K562 (cell line): ENCODE measurements at regions not wholly inside any gene's neighbourhood (a gene's known extent, or its start where the extent isn't known, plus 50 kb on each side); places are given as distances from the start of the nearest gene placed in this dataset.

Source experiments
- FUS ChIP-seq: fragments of 200-400 bp; formaldehyde crosslinking; optimal IDR thresholded peaks from 2 replicates; pipeline ENCODE3; 2017; ENCODE audit warnings: low read depth, low read length
- HSF4 ChIP-seq: fragments of 250-450 bp; sonication (Bioruptor Pico); IDR thresholded peaks from 2 replicates; pipeline ENCODE4 v2.1.2; 2022; ENCODE audit warnings: mild to moderate bottlenecking, moderate library complexity, borderline replicate concordance
- NR3C1 ChIP-seq: sonication (generic); formaldehyde crosslinking; IDR thresholded peaks from 2 replicates; pipeline ENCODE4 v1.8.1; 2022; ENCODE audit warnings: missing genetic modification reagents
- SETDB1 ChIP-seq: IDR thresholded peaks from one replicate; pipeline ENCODE4 v1.6.1; 2012; ENCODE audit warnings: low read length, control low read depth, inconsistent platforms
- TFAP4 ChIP-seq: sonication (generic); formaldehyde crosslinking; IDR thresholded peaks from 2 replicates; pipeline ENCODE4 v1.8.0; 2022; ENCODE audit warnings: missing genetic modification reagents, mild to moderate bottlenecking, moderate library complexity, borderline replicate concordance
- ZFX ChIP-seq: sonication (generic); formaldehyde crosslinking; IDR thresholded peaks from 2 replicates; pipeline ENCODE4 v1.8.0; 2022; ENCODE audit warnings: mild to moderate bottlenecking, missing genetic modification reagents, moderate library complexity
- ZNF354B ChIP-seq: fragments of 250-450 bp; sonication (Bioruptor Pico); IDR thresholded peaks from 2 replicates; pipeline ENCODE4 v1.4.0; 2020
- ZSCAN29 ChIP-seq: fragments of 450-650 bp; IDR thresholded peaks from 2 replicates; pipeline ENCODE4 v1.6.1; 2017
- TF ChIP-seq, protein P1 (sequence below): fragments of 450-650 bp; IDR thresholded peaks from 2 replicates; pipeline ENCODE4 v1.6.1; 2016; ENCODE audit warnings: mild to moderate bottlenecking, moderate library complexity
- TF ChIP-seq, protein P2 (sequence below), 3 experiments: IDR thresholded peaks in 2 of 3; conservative IDR thresholded peaks in 1 of 3; 2 replicates each; pipeline ENCODE4 v1.5.1; 2011 to 2012; ENCODE audit warnings: low read length in 3 of 3, mild to moderate bottlenecking in 3 of 3, control low read depth in 2 of 3, improper control_type of control experiment in 1 of 3, inconsistent platforms in 1 of 3, low read depth in 1 of 3, mixed read lengths in 1 of 3, moderate library complexity in 1 of 3; ENCODE audit not compliant: insufficient read depth in 2 of 3

DNA sequence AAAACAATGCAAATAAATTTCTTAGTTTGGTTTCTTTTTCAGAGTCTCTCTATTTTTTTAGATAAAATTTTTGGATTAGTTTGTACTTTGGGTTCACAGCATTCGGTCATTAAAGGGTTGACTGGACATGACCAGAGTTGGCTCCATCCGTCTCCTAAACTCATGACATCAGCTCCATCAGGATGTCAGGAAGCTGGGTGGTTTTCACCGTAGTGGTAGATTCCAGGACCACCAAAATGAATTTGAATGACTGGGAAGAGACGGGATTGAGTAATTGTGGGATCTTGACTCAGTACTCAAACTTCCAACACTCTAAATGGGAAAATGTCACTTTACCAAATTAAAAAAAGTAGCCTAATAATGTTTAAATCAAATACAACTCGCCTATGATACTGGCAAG lies 279.2 kb upstream of the DUSP10 start:
- TF ChIP-seq ZNF354B (CRISPR knock-in tag) (no peak), NR3C1 (no peak), ZSCAN29 (no peak), FUS (no peak), ZFX (CRISPR knock-in tag) (no peak), SETDB1 (no peak), TFAP4 (CRISPR knock-in tag) (no peak), HSF4 (CRISPR knock-in tag) (no peak)
- TF ChIP-seq, protein P1, sequence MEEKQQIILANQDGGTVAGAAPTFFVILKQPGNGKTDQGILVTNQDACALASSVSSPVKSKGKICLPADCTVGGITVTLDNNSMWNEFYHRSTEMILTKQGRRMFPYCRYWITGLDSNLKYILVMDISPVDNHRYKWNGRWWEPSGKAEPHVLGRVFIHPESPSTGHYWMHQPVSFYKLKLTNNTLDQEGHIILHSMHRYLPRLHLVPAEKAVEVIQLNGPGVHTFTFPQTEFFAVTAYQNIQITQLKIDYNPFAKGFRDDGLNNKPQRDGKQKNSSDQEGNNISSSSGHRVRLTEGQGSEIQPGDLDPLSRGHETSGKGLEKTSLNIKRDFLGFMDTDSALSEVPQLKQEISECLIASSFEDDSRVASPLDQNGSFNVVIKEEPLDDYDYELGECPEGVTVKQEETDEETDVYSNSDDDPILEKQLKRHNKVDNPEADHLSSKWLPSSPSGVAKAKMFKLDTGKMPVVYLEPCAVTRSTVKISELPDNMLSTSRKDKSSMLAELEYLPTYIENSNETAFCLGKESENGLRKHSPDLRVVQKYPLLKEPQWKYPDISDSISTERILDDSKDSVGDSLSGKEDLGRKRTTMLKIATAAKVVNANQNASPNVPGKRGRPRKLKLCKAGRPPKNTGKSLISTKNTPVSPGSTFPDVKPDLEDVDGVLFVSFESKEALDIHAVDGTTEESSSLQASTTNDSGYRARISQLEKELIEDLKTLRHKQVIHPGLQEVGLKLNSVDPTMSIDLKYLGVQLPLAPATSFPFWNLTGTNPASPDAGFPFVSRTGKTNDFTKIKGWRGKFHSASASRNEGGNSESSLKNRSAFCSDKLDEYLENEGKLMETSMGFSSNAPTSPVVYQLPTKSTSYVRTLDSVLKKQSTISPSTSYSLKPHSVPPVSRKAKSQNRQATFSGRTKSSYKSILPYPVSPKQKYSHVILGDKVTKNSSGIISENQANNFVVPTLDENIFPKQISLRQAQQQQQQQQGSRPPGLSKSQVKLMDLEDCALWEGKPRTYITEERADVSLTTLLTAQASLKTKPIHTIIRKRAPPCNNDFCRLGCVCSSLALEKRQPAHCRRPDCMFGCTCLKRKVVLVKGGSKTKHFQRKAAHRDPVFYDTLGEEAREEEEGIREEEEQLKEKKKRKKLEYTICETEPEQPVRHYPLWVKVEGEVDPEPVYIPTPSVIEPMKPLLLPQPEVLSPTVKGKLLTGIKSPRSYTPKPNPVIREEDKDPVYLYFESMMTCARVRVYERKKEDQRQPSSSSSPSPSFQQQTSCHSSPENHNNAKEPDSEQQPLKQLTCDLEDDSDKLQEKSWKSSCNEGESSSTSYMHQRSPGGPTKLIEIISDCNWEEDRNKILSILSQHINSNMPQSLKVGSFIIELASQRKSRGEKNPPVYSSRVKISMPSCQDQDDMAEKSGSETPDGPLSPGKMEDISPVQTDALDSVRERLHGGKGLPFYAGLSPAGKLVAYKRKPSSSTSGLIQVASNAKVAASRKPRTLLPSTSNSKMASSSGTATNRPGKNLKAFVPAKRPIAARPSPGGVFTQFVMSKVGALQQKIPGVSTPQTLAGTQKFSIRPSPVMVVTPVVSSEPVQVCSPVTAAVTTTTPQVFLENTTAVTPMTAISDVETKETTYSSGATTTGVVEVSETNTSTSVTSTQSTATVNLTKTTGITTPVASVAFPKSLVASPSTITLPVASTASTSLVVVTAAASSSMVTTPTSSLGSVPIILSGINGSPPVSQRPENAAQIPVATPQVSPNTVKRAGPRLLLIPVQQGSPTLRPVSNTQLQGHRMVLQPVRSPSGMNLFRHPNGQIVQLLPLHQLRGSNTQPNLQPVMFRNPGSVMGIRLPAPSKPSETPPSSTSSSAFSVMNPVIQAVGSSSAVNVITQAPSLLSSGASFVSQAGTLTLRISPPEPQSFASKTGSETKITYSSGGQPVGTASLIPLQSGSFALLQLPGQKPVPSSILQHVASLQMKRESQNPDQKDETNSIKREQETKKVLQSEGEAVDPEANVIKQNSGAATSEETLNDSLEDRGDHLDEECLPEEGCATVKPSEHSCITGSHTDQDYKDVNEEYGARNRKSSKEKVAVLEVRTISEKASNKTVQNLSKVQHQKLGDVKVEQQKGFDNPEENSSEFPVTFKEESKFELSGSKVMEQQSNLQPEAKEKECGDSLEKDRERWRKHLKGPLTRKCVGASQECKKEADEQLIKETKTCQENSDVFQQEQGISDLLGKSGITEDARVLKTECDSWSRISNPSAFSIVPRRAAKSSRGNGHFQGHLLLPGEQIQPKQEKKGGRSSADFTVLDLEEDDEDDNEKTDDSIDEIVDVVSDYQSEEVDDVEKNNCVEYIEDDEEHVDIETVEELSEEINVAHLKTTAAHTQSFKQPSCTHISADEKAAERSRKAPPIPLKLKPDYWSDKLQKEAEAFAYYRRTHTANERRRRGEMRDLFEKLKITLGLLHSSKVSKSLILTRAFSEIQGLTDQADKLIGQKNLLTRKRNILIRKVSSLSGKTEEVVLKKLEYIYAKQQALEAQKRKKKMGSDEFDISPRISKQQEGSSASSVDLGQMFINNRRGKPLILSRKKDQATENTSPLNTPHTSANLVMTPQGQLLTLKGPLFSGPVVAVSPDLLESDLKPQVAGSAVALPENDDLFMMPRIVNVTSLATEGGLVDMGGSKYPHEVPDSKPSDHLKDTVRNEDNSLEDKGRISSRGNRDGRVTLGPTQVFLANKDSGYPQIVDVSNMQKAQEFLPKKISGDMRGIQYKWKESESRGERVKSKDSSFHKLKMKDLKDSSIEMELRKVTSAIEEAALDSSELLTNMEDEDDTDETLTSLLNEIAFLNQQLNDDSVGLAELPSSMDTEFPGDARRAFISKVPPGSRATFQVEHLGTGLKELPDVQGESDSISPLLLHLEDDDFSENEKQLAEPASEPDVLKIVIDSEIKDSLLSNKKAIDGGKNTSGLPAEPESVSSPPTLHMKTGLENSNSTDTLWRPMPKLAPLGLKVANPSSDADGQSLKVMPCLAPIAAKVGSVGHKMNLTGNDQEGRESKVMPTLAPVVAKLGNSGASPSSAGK: no peak
- TF ChIP-seq, protein P2, sequence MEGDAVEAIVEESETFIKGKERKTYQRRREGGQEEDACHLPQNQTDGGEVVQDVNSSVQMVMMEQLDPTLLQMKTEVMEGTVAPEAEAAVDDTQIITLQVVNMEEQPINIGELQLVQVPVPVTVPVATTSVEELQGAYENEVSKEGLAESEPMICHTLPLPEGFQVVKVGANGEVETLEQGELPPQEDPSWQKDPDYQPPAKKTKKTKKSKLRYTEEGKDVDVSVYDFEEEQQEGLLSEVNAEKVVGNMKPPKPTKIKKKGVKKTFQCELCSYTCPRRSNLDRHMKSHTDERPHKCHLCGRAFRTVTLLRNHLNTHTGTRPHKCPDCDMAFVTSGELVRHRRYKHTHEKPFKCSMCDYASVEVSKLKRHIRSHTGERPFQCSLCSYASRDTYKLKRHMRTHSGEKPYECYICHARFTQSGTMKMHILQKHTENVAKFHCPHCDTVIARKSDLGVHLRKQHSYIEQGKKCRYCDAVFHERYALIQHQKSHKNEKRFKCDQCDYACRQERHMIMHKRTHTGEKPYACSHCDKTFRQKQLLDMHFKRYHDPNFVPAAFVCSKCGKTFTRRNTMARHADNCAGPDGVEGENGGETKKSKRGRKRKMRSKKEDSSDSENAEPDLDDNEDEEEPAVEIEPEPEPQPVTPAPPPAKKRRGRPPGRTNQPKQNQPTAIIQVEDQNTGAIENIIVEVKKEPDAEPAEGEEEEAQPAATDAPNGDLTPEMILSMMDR (IDR thresholded peaks at IDR 0.05 in 2 of 3, conservative IDR thresholded peaks at IDR 0.05 in 1 of 3; ENCODE audit: insufficient read depth in 2 of 3, low read depth in 1 of 3, low read length in 3 of 3): no peak
